ENCODE measurements at regions not wholly inside any gene's neighbourhood (a gene's known extent, or its start where the extent isn't known, plus 50 kb on each side); places are given as distances from the start of the nearest gene placed in this dataset.

GRCh38 chr16:80034948-80035663 lies 434.6 kb upstream of the MAF start:
- no peak for TF ChIP-seq CTCF (IDR thresholded peaks at IDR 0.05; ENCODE audit: insufficient read depth, low read length, missing control alignments)
- CTCF ChIA-PET = no interaction called here
- POLR2A ChIA-PET = no interaction called here
- no peak overlapping the region for H3K4me3 ChIP-seq (ENCODE audit: low read depth, low read length)
- DNase-seq (ENCODE audit: low read depth, low spot score) = no peak

GRCh38 chr16:80034469-80034826 lies 433.9 kb upstream of the MAF start:
- ChIA-PET CTCF (no interaction called here), POLR2A (no interaction called here)
- H3K4me3 ChIP-seq (ENCODE audit: low read depth, low read length) = no peak overlapping the region
- no peak for TF ChIP-seq CTCF (IDR thresholded peaks at IDR 0.05; ENCODE audit: insufficient read depth, low read length, missing control alignments)
- DNase-seq (ENCODE audit: low read depth, low spot score) = no peak

GRCh38 chr16:80033783-80034468 lies 433.4 kb upstream of the MAF start:
- DNase-seq (ENCODE audit: low read depth, low spot score) = no peak
- ChIA-PET CTCF (no interaction called here), POLR2A (no interaction called here)
- H3K4me3 ChIP-seq (ENCODE audit: low read depth, low read length) = no peak overlapping the region
- no peak for TF ChIP-seq CTCF (IDR thresholded peaks at IDR 0.05; ENCODE audit: insufficient read depth, low read length, missing control alignments)

GRCh38 chr16:80029761-80030481 lies 429.4 kb upstream of the MAF start:
- CTCF ChIA-PET = no interaction called here
- POLR2A ChIA-PET = no interaction called here
- no peak overlapping the region for H3K4me3 ChIP-seq (ENCODE audit: low read depth, low read length)
- TF ChIP-seq CTCF (IDR thresholded peaks at IDR 0.05; ENCODE audit: insufficient read depth, low read length, missing control alignments) = no peak
- no peak for DNase-seq (ENCODE audit: low read depth, low spot score)

- ChIA-PET POLR2A (no interaction called here), CTCF (no interaction called here)
- no peak overlapping the region for H3K4me3 ChIP-seq (ENCODE audit: low read depth, low read length)
- DNase-seq (ENCODE audit: low read depth, low spot score) = no peak
- TF ChIP-seq CTCF (IDR thresholded peaks at IDR 0.05; ENCODE audit: insufficient read depth, low read length, missing control alignments) = no peak
These were observed 428.8 kb upstream of the MAF start for GRCh38 chr16:80029381-80029630.

- CTCF ChIA-PET = no interaction called here
These were observed 428.2 kb upstream of the MAF start for GRCh38 chr16:80028581-80029380.

More at GRCh38 chr16:80028581-80029380, 428.2 kb upstream of the MAF start:
- POLR2A ChIA-PET = no interaction called here
- H3K4me3 ChIP-seq (ENCODE audit: low read depth, low read length) = no peak overlapping the region
- no peak for DNase-seq (ENCODE audit: low read depth, low spot score)
- no peak for TF ChIP-seq CTCF (IDR thresholded peaks at IDR 0.05; ENCODE audit: insufficient read depth, low read length, missing control alignments)

Data from AG04449 (cell line).